ENCODE measurements at regions not wholly inside any gene's neighbourhood (a gene's known extent, or its start where the extent isn't known, plus 50 kb on each side); places are given as distances from the start of the nearest gene placed in this dataset.
A peak's percentile ranks its signal among the peaks of the same experiment; 100 is the strongest.

DNA sequence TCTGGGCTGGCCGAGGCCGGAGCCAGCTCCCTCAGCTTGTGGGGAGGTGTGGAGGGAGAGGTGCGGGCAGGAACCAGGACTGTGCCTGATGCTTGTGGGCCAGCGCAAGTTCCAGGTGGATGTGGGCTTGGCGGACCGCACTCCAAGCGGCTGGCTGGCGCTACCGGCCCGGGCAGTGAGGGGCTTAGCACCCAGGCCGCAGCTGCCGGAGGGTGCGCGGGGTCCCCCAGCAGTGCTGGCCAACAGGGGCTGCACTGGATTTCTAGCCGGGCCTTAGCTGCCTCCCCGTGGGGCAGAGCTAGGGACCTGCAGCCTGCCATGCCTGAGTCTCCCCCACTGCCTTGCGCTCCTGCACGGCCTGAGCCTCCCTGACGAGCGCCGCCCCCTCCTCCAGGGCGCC is 242.8 kb downstream of the CCSER2 start:
- Histone ChIP-seq H3K27me3 (replicated peaks) (no peaks in the 10 kb centered on the region), H3K36me3 (replicated peaks) (no peaks in the 10 kb centered on the region), H3K27ac (no peak overlapping the region), H3K4me3 (ENCODE audit: low read depth, low read length) (no peak overlapping the region)
- DNase-seq, result no peak
- in situ Hi-C loops (cut with HindIII; ENCODE audit: low pct_ligation_motif_present, low sequenced_read_pairs), result no loop called here
- TF ChIP-seq, protein P1, sequence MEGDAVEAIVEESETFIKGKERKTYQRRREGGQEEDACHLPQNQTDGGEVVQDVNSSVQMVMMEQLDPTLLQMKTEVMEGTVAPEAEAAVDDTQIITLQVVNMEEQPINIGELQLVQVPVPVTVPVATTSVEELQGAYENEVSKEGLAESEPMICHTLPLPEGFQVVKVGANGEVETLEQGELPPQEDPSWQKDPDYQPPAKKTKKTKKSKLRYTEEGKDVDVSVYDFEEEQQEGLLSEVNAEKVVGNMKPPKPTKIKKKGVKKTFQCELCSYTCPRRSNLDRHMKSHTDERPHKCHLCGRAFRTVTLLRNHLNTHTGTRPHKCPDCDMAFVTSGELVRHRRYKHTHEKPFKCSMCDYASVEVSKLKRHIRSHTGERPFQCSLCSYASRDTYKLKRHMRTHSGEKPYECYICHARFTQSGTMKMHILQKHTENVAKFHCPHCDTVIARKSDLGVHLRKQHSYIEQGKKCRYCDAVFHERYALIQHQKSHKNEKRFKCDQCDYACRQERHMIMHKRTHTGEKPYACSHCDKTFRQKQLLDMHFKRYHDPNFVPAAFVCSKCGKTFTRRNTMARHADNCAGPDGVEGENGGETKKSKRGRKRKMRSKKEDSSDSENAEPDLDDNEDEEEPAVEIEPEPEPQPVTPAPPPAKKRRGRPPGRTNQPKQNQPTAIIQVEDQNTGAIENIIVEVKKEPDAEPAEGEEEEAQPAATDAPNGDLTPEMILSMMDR (IDR thresholded peaks at IDR 0.05; ENCODE audit: low read depth, low read length, missing control alignments), result no peak

DNA sequence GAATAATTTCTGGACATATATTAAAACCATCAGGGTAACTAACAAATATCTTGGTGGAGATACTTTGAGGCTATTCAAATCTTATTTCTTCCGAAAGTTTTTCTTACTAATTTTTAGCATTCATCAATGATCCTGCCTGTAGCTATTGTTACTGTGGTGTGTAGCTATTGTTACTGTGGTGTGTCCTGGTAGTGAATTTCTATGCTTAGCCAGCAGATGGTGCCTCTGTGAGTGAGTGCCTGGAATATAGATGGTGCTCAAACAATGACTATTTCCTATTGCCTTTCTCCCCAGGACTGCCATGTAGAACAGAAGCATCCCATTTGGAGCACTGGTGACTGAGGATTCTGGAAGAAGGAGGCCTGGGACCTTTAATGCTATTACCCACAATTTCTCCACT is 245.7 kb downstream of the CCSER2 start:
- peak; percentile 18 for DNase-seq
- no peaks in the 10 kb centered on the region for H3K36me3 ChIP-seq (replicated peaks)
- H3K4me3 ChIP-seq (ENCODE audit: low read depth, low read length), result no peak overlapping the region
- TF ChIP-seq, protein P1 (IDR thresholded peaks at IDR 0.05; ENCODE audit: low read depth, low read length, missing control alignments), result peak; percentile 11
- no peaks in the 10 kb centered on the region for H3K27me3 ChIP-seq (replicated peaks)
- no peak overlapping the region for H3K27ac ChIP-seq
- in situ Hi-C loops (cut with HindIII; ENCODE audit: low pct_ligation_motif_present, low sequenced_read_pairs), result no loop called here

DNA sequence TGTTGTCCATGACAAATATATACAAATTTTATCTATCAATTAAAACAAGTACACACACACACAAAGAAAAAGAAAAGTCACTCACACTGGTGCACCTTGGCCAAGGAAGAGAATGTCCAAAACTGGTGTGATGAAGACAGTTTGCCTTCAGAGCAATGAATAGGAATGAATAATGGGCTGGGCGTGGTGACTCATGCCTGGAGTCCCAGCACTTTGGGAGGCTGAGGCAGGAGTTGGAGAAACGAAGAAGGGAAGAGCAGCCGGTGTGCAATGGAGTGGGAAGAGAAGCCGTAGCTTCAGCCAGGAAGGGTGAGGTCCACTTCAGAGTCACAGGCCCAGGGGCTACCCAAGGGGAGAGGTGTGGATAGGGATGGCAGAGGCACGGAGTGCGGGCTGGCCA is 253.6 kb downstream of the CCSER2 start:
- Histone ChIP-seq H3K27me3 (replicated peaks) (no peaks in the 10 kb centered on the region), H3K36me3 (replicated peaks) (no peaks in the 10 kb centered on the region), H3K4me3 (ENCODE audit: low read depth, low read length) (no peak overlapping the region), H3K27ac (no peak overlapping the region)
- in situ Hi-C loops (cut with HindIII; ENCODE audit: low pct_ligation_motif_present, low sequenced_read_pairs), result no loop called here
- TF ChIP-seq, protein P1 (IDR thresholded peaks at IDR 0.05; ENCODE audit: low read depth, low read length, missing control alignments), result no peak
- no peak for DNase-seq

DNA sequence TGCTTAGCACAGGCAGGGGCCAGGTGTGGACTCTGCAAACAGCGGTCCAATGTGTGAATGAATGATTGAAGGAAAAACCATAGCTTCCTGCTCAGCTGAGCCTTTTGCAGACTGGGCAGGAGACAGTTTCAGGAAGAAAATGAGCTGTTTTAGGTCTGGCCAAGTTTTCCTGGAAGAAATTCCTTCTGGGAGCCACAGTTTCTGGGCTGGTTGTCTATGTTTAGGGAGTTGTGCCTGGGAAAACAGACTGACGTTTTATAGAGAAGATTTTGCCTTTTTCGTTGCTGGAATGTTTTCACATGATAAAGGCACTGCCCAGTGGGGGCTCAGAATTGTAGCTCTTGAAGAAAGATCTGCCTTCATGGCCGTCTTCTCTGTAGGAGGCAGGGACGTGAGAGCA is 255.1 kb downstream of the CCSER2 start:
- Histone ChIP-seq H3K36me3 (replicated peaks) (no peaks in the 10 kb centered on the region), H3K4me3 (ENCODE audit: low read depth, low read length) (no peak overlapping the region), H3K27ac (no peak overlapping the region), H3K27me3 (replicated peaks) (no peaks in the 10 kb centered on the region)
- TF ChIP-seq, protein P1 (IDR thresholded peaks at IDR 0.05; ENCODE audit: low read depth, low read length, missing control alignments), result no peak
- DNase-seq, result no peak
- in situ Hi-C loops (cut with HindIII; ENCODE audit: low pct_ligation_motif_present, low sequenced_read_pairs), result no loop called here

DNA sequence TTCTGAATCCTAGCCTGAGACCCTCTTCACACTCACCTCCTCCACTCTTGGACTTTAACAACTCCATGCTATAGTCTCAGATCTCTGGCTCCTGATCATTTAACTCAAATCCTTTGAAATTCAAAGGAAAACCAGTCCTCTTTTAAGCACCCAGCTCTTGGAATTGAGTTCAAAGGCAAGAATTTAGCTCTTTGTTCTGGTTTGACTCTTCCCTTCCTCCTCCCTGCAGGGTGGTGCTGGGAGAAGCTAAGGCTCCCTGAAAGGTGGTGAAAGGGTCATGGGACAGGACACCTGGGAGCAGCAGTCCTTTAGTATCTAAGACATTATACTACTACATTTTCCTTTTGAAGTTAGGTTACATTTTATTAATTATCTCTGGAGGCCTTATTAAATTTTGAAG is 259.4 kb downstream of the CCSER2 start:
- TF ChIP-seq, protein P1 (IDR thresholded peaks at IDR 0.05; ENCODE audit: low read depth, low read length, missing control alignments), result no peak
- no peaks in the 10 kb centered on the region for H3K27me3 ChIP-seq (replicated peaks)
- H3K4me3 ChIP-seq (ENCODE audit: low read depth, low read length), result no peak overlapping the region
- no peak overlapping the region for H3K27ac ChIP-seq
- in situ Hi-C loops (cut with HindIII; ENCODE audit: low pct_ligation_motif_present, low sequenced_read_pairs), result no loop called here
- H3K36me3 ChIP-seq (replicated peaks), result no peaks in the 10 kb centered on the region
- no peak for DNase-seq

DNA sequence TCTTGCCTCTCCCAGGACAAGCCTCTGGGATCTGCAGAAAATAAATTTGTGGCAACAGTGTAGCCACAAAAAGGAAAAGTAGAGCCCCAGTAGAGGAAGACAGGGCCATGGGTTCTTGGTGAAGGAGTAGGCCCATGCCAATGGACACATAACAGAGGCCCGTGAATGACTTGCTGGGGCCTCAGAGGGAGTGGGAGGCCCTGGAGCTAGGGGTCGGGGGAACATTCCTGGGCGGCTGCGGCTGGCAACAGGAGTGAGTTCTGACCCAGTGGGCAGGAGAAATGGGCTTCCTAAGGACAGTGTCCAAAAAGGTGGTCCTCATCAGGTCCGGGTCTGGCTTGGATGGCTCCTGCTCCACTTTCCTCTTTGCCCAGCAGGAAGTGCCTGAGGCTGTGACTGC is 260.0 kb downstream of the CCSER2 start:
- H3K4me3 ChIP-seq (ENCODE audit: low read depth, low read length), result no peak overlapping the region
- no peak overlapping the region for H3K27ac ChIP-seq
- H3K27me3 ChIP-seq (replicated peaks), result no peaks in the 10 kb centered on the region
- no peak for DNase-seq
- TF ChIP-seq, protein P1 (IDR thresholded peaks at IDR 0.05; ENCODE audit: low read depth, low read length, missing control alignments), result no peak
- no peaks in the 10 kb centered on the region for H3K36me3 ChIP-seq (replicated peaks)
- in situ Hi-C loops (cut with HindIII; ENCODE audit: low pct_ligation_motif_present, low sequenced_read_pairs), result no loop called here
